DND-41 (cell line): ENCODE measurements at regions not wholly inside any gene's neighbourhood (a gene's known extent, or its start where the extent isn't known, plus 50 kb on each side); places are given as distances from the start of the nearest gene placed in this dataset.

Experiments used
- ATAC-seq: fragments of 200-7000 bp; cut with Tn5 transposase; 3 replicates; pipeline ENCODE4 v1.9.1; 2021; ENCODE audit warnings: low read depth; ENCODE audit not compliant: insufficient read depth
- DNase-seq: peaks from one replicate; pipeline ENCODE4 v3.0.0-alpha.2; 2020
- H2AFZ ChIP-seq: 2 replicates; pipeline ENCODE4 v1.6.0; 2012; ENCODE audit warnings: low read depth, low read length
- H3K27ac ChIP-seq: 2 replicates; pipeline ENCODE4 v1.5.1; 2012; ENCODE audit warnings: low read length, inconsistent platforms
- H3K27me3 ChIP-seq: fragments of 200-600 bp; sonication (generic); 2 replicates; pipeline ENCODE4 v1.6.0; 2012; ENCODE audit warnings: low read length, mild to moderate bottlenecking, inconsistent platforms; ENCODE audit not compliant: insufficient read depth, poor library complexity
- H3K36me3 ChIP-seq: 2 replicates; pipeline ENCODE4 v1.5.1; 2012; ENCODE audit warnings: low read length, inconsistent platforms; ENCODE audit not compliant: insufficient read depth
- H3K4me1 ChIP-seq: 2 replicates; pipeline ENCODE4 v1.5.1; 2012; ENCODE audit warnings: mild to moderate bottlenecking, low read length; ENCODE audit not compliant: insufficient read depth
- H3K4me2 ChIP-seq: 2 replicates; pipeline ENCODE4 v1.6.0; 2012; ENCODE audit warnings: mild to moderate bottlenecking, moderate library complexity, low read length, inconsistent platforms; ENCODE audit not compliant: insufficient read depth
- H3K4me3 ChIP-seq, 2 experiments: fragments of 200-600 bp in 1 of 2; shearing (Covaris generic) in 1 of 2; 2 replicates each; pipeline ENCODE4 v1.5.1; 2012 to 2016; ENCODE audit warnings: inconsistent platforms in 2 of 2, low read length in 2 of 2, mild to moderate bottlenecking in 2 of 2, low read depth in 1 of 2, moderate library complexity in 1 of 2
- H3K79me2 ChIP-seq: 2 replicates; pipeline ENCODE4 v1.6.0; 2012; ENCODE audit warnings: low read length, inconsistent platforms; ENCODE audit not compliant: insufficient read depth
- H3K9ac ChIP-seq: 2 replicates; pipeline ENCODE4 v1.6.0; 2012; ENCODE audit warnings: low read depth, mild to moderate bottlenecking, inconsistent platforms, low read length, moderate library complexity
- H3K9me3 ChIP-seq: 2 replicates; pipeline ENCODE4 v1.5.1; 2012; ENCODE audit warnings: low read length, moderate library complexity, mild to moderate bottlenecking, inconsistent platforms; ENCODE audit not compliant: insufficient read depth, severe bottlenecking
- H4K20me1 ChIP-seq: 2 replicates; pipeline ENCODE4 v1.6.0; 2012; ENCODE audit warnings: low read length; ENCODE audit not compliant: insufficient read depth
- EZH2 ChIP-seq: IDR thresholded peaks from 3 replicates; pipeline ENCODE4 v1.6.1; 2012; ENCODE audit warnings: borderline replicate concordance, low read depth, mild to moderate bottlenecking, moderate library complexity, low read length, inconsistent platforms; ENCODE audit not compliant: severe bottlenecking
- TF ChIP-seq, protein P1 (sequence below): IDR thresholded peaks from 2 replicates; pipeline ENCODE4 v1.5.1; 2012; ENCODE audit warnings: borderline replicate concordance, low read length, moderate library complexity, mild to moderate bottlenecking; ENCODE audit not compliant: poor library complexity, severe bottlenecking; ENCODE audit errors: extremely low read depth

DNA sequence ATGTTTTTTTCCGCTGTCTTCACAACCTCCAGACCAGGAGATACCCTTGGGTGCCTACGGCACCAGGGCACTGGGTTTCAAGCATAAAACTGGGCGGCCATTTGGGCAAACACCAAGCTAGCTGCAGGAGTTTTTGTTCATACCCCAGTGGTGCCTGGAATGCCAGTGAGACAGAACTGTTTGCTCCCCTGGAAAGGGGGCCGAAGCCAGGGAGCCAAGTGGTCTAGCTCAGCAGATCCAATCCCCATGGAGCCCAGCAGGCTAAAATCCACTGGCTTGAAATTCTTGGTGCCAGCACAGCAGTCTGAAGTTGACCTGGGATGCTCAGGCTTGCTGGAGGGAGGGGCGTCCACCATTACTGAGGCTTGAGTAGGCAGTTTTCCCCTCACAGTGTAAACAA is 265.3 kb upstream of the ZEB2 start:
- Histone ChIP-seq H3K36me3 (no peaks in the 10 kb centered on the region), H3K79me2 (no peaks in the 10 kb centered on the region), H3K27ac (no peak overlapping the region), H2AFZ (no peak overlapping the region), H3K4me3 (no peak overlapping the region), H4K20me1 (no peaks in the 10 kb centered on the region), H3K27me3 (no peaks in the 10 kb centered on the region), H3K9ac (no peak overlapping the region), H3K4me1 (no peaks in the 10 kb centered on the region), H3K9me3 (peaks cover 3% of the 10 kb centered on the region), H3K4me2 (no peak overlapping the region)
- TF ChIP-seq EZH2 = no peak
- TF ChIP-seq, protein P1, sequence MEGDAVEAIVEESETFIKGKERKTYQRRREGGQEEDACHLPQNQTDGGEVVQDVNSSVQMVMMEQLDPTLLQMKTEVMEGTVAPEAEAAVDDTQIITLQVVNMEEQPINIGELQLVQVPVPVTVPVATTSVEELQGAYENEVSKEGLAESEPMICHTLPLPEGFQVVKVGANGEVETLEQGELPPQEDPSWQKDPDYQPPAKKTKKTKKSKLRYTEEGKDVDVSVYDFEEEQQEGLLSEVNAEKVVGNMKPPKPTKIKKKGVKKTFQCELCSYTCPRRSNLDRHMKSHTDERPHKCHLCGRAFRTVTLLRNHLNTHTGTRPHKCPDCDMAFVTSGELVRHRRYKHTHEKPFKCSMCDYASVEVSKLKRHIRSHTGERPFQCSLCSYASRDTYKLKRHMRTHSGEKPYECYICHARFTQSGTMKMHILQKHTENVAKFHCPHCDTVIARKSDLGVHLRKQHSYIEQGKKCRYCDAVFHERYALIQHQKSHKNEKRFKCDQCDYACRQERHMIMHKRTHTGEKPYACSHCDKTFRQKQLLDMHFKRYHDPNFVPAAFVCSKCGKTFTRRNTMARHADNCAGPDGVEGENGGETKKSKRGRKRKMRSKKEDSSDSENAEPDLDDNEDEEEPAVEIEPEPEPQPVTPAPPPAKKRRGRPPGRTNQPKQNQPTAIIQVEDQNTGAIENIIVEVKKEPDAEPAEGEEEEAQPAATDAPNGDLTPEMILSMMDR = no peak
- ATAC-seq = no peak
- DNase-seq = no peak

- DNase-seq (no peak), ATAC-seq (no peak)
- Histone ChIP-seq H3K27me3 (no peaks in the 10 kb centered on the region), H3K4me1 (no peaks in the 10 kb centered on the region), H3K79me2 (no peaks in the 10 kb centered on the region), H3K36me3 (no peaks in the 10 kb centered on the region), H4K20me1 (no peaks in the 10 kb centered on the region), H2AFZ (no peak overlapping the region), H3K9me3 (peaks cover 3% of the 10 kb centered on the region), H3K27ac (no peak overlapping the region), H3K4me3 (no peak overlapping the region), H3K4me2 (no peak overlapping the region), H3K9ac (no peak overlapping the region)
- no peak for TF ChIP-seq EZH2
- TF ChIP-seq, protein P1 = no peak
Measured at GRCh38 chr2:144780983-144781382, 261.1 kb upstream of the ZEB2 start.

- Histone ChIP-seq H3K27me3 (no peaks in the 10 kb centered on the region), H3K27ac (no peak overlapping the region), H4K20me1 (no peaks in the 10 kb centered on the region), H3K4me3 (no peak overlapping the region), H2AFZ (no peak overlapping the region), H3K4me2 (no peak overlapping the region), H3K4me1 (peaks cover 6% of the 10 kb centered on the region; the same call in 1 of the 2 replicates), H3K36me3 (no peaks in the 10 kb centered on the region), H3K9ac (no peak overlapping the region), H3K79me2 (no peaks in the 10 kb centered on the region), H3K9me3 (no peaks in the 10 kb centered on the region)
- ATAC-seq = no peak
- TF ChIP-seq, protein P1 = no peak
- no peak for TF ChIP-seq EZH2
- DNase-seq = no peak
Measured at GRCh38 chr2:144776766-144777165, 256.8 kb upstream of the ZEB2 start.

- H3K79me2 ChIP-seq = no peaks in the 10 kb centered on the region
- H3K4me2 ChIP-seq = no peak overlapping the region
- peaks cover 6% of the 10 kb centered on the region; the same call in 1 of the 2 replicates for H3K4me1 ChIP-seq
- ATAC-seq (no peak), DNase-seq (no peak)
- H3K4me3 ChIP-seq = no peak overlapping the region
- TF ChIP-seq, protein P1 = no peak
- no peak for TF ChIP-seq EZH2
- H2AFZ ChIP-seq = no peak overlapping the region
- no peaks in the 10 kb centered on the region for H3K9me3 ChIP-seq
- no peak overlapping the region for H3K9ac ChIP-seq
- no peaks in the 10 kb centered on the region for H4K20me1 ChIP-seq
- H3K27ac ChIP-seq = no peak overlapping the region
- H3K36me3 ChIP-seq = no peaks in the 10 kb centered on the region
- H3K27me3 ChIP-seq = no peaks in the 10 kb centered on the region
Measured at GRCh38 chr2:144774809-144775208, 254.9 kb upstream of the ZEB2 start.
